ENCODE measurements at regions not wholly inside any gene's neighbourhood (a gene's known extent, or its start where the extent isn't known, plus 50 kb on each side); places are given as distances from the start of the nearest gene placed in this dataset.

DNA sequence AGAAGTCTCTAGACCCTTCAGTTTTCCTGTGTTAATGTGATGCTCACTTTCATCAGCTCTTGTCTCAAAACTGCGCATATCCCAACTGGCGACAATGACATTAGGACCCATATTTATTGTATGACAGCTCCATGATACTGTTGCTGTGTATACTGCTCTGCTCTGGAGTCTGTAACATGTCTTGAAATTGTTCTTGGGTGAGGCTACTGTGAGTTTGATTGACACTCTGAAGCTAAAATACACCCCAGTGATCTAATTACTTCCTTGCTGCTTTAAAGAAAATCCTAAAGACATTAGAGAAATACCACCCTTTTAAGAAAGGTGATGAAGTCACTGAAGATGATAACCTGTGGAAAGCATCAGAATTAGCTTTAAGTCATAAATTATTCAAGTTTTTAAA, 1046.2 kb downstream of the KCNT2 start:
- Mint-ChIP-seq H3K9me3 (ENCODE audit: unreplicated experiment) (no peaks in the 10 kb centered on the region), H3K4me3 (ENCODE audit: unreplicated experiment) (no peak overlapping the region), H3K27ac (ENCODE audit: unreplicated experiment) (no peak overlapping the region), H3K4me1 (ENCODE audit: low read depth, unreplicated experiment) (no peaks in the 10 kb centered on the region), H3K27me3 (ENCODE audit: insufficient read depth, unreplicated experiment) (no peaks in the 10 kb centered on the region), H3K36me3 (ENCODE audit: insufficient read depth, unreplicated experiment) (no peaks in the 10 kb centered on the region)
- ChIA-PET POLR2A (no interaction called here), CTCF (no interaction called here)
- H3K4me1 ChIP-seq = no peaks in the 10 kb centered on the region
- no peak for DNase-seq
- H3K36me3 ChIP-seq (ENCODE audit: control insufficient read depth, insufficient read depth, low read length) = no peaks in the 10 kb centered on the region
- TF ChIP-seq CTCF (IDR thresholded peaks at IDR 0.05; ENCODE audit: insufficient read depth in 1 of 2, low read depth in 1 of 2, low read length in 1 of 2, severe bottlenecking in 1 of 2, unreplicated experiment in 1 of 2) = no peak
- no TSS peak for BruUV-seq (replicated peaks)
- H3K27me3 ChIP-seq (replicated peaks; ENCODE audit: control insufficient read depth, insufficient read depth, low read length) = no peaks in the 10 kb centered on the region
- intact Hi-C loops (cut with micrococcal nuclease; ENCODE audit: unreplicated experiment) = no loop called here
- no peaks in the 10 kb centered on the region for H3K9me3 ChIP-seq
- no peak overlapping the region for H3K4me3 ChIP-seq (ENCODE audit: low read depth, low read length)

GRCh38 chr1:195550071-195550862, 1058.0 kb downstream of the KCNT2 start:
- Histone ChIP-seq H3K4me1 (no peaks in the 10 kb centered on the region), H3K9me3 (no peaks in the 10 kb centered on the region), H3K4me3 (ENCODE audit: low read depth, low read length) (no peak overlapping the region), H3K27me3 (replicated peaks; ENCODE audit: control insufficient read depth, insufficient read depth, low read length) (no peaks in the 10 kb centered on the region), H3K36me3 (ENCODE audit: control insufficient read depth, insufficient read depth, low read length) (no peaks in the 10 kb centered on the region)
- Mint-ChIP-seq H3K9me3 (ENCODE audit: unreplicated experiment) (no peaks in the 10 kb centered on the region), H3K4me1 (ENCODE audit: low read depth, unreplicated experiment) (no peaks in the 10 kb centered on the region), H3K27me3 (ENCODE audit: insufficient read depth, unreplicated experiment) (no peaks in the 10 kb centered on the region), H3K36me3 (ENCODE audit: insufficient read depth, unreplicated experiment) (no peaks in the 10 kb centered on the region), H3K4me3 (ENCODE audit: unreplicated experiment) (no peak overlapping the region), H3K27ac (ENCODE audit: unreplicated experiment) (no peak overlapping the region)
- ChIA-PET POLR2A (no interaction called here), CTCF (no interaction called here)
- intact Hi-C loops (cut with micrococcal nuclease; ENCODE audit: unreplicated experiment) = no loop called here
- TF ChIP-seq CTCF (IDR thresholded peaks at IDR 0.05; ENCODE audit: insufficient read depth in 1 of 2, low read depth in 1 of 2, low read length in 1 of 2, severe bottlenecking in 1 of 2, unreplicated experiment in 1 of 2) = no peak
- no TSS peak for BruUV-seq (replicated peaks)
- no peak for DNase-seq

DNA sequence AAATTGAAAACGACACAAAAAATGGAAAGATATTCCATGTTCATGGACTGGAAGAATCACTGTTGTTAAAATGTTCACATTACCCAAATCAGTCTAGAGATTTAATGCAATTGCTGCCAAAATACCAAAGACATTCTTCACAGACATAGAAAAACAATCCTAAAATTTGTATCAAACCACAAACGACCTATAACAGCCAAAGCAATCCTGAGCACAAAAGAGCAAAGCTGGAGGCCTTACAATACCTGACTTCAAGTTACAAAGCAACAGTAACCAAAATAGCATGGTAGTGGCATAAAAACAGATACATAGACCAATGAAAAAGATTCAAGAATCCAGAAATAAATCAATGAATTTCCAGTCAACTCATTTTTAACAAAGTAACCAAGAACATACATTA, 1077.3 kb downstream of the KCNT2 start:
- CTCF ChIA-PET = no interaction called here
- no peaks in the 10 kb centered on the region for H3K27me3 Mint-ChIP-seq (ENCODE audit: insufficient read depth, unreplicated experiment)
- H3K9me3 ChIP-seq = no peaks in the 10 kb centered on the region
- no peaks in the 10 kb centered on the region for H3K4me1 ChIP-seq
- DNase-seq = no peak
- no peaks in the 10 kb centered on the region for H3K4me1 Mint-ChIP-seq (ENCODE audit: low read depth, unreplicated experiment)
- H3K9me3 Mint-ChIP-seq (ENCODE audit: unreplicated experiment) = no peaks in the 10 kb centered on the region
- H3K36me3 Mint-ChIP-seq (ENCODE audit: insufficient read depth, unreplicated experiment) = no peaks in the 10 kb centered on the region
- H3K36me3 ChIP-seq (ENCODE audit: control insufficient read depth, insufficient read depth, low read length) = no peaks in the 10 kb centered on the region
- H3K27ac Mint-ChIP-seq (ENCODE audit: unreplicated experiment) = no peak overlapping the region
- POLR2A ChIA-PET = no interaction called here
- no peak for TF ChIP-seq CTCF (IDR thresholded peaks at IDR 0.05; ENCODE audit: insufficient read depth in 1 of 2, low read depth in 1 of 2, low read length in 1 of 2, severe bottlenecking in 1 of 2, unreplicated experiment in 1 of 2)
- H3K4me3 Mint-ChIP-seq (ENCODE audit: unreplicated experiment) = no peak overlapping the region
- intact Hi-C loops (cut with micrococcal nuclease; ENCODE audit: unreplicated experiment) = no loop called here
- H3K27me3 ChIP-seq (replicated peaks; ENCODE audit: control insufficient read depth, insufficient read depth, low read length) = no peaks in the 10 kb centered on the region
- no TSS peak for BruUV-seq (replicated peaks)
- H3K4me3 ChIP-seq (ENCODE audit: low read depth, low read length) = no peak overlapping the region
